CD8-positive, alpha-beta memory T cell (primary cell): ENCODE measurements at regions not wholly inside any gene's neighbourhood (a gene's known extent, or its start where the extent isn't known, plus 50 kb on each side); places are given as distances from the start of the nearest gene placed in this dataset.
"Not testable (repeated sequence)": the region's sequence is repeated elsewhere in the genome, so short reads cannot be mapped to it uniquely, and the experiment has no call there.

ENCODE experiments used
- CTCF ChIA-PET: fragments of 350-600 bp; sonication (Branson Sonifier 250); formaldehyde crosslinking; loops from one replicate; lab custom pipeline; 2021; ENCODE audit warnings: antibody characterized with exemption; lab: Charles Lee
- POLR2A ChIA-PET: fragments of 350-600 bp; sonication (Branson Sonifier 250); formaldehyde crosslinking; loops from one replicate; lab custom pipeline; 2021; ENCODE audit warnings: antibody characterized with exemption; lab: Charles Lee
- DNase-seq, 5 donors: peaks; one replicate each; pipeline versions ENCODE4 v3.0.0 to v3.0.0-alpha.2; 2020 to 2022; ENCODE audit warnings: mixed read lengths in 1 of 5
- H3K27ac ChIP-seq: one replicate; pipeline ENCODE4 v1.7.0; 2013; ENCODE audit warnings: low read depth, mild to moderate bottlenecking, low read length, moderate library complexity
- H3K27me3 ChIP-seq: 2 replicates; pipeline ENCODE4 v1.7.0; 2013; ENCODE audit warnings: low read length, mild to moderate bottlenecking; ENCODE audit not compliant: insufficient read depth, poor library complexity, severe bottlenecking
- H3K36me3 ChIP-seq: 2 replicates; pipeline ENCODE4 v1.7.0; 2013; ENCODE audit warnings: mild to moderate bottlenecking, low read length, moderate library complexity; ENCODE audit not compliant: insufficient read depth
- H3K4me1 ChIP-seq: 2 replicates; pipeline ENCODE4 v1.7.0; 2013; ENCODE audit warnings: mild to moderate bottlenecking, low read length, moderate library complexity; ENCODE audit not compliant: insufficient read depth
- H3K4me3 ChIP-seq: 2 replicates; pipeline ENCODE4 v1.7.0; 2013; ENCODE audit warnings: mild to moderate bottlenecking, low read length
- H3K9me3 ChIP-seq: 2 replicates; pipeline ENCODE4 v1.7.0; 2013; ENCODE audit warnings: mild to moderate bottlenecking, low read length
- H3K27ac Mint-ChIP-seq, 8 donors: one replicate each; pipeline ENCODE4 v1.8.0; 2020 to 2021; ENCODE audit warnings: mixed read lengths in 8 of 8, mild to moderate bottlenecking in 6 of 8, inconsistent platforms in 3 of 8, moderate library complexity in 3 of 8
- H3K27me3 Mint-ChIP-seq, 2 donors: one replicate each; pipeline ENCODE4 v1.8.0; 2020 to 2021; ENCODE audit warnings: mixed read lengths in 2 of 2, mild to moderate bottlenecking in 1 of 2, moderate library complexity in 1 of 2
- H3K36me3 Mint-ChIP-seq, 3 donors: one replicate each; pipeline ENCODE4 v1.8.0; 2020 to 2021; ENCODE audit warnings: mixed read lengths in 3 of 3, inconsistent platforms in 1 of 3, mild to moderate bottlenecking in 1 of 3
- H3K4me1 Mint-ChIP-seq, 3 donors: one replicate each; pipeline ENCODE4 v1.8.0; 2020 to 2021; ENCODE audit warnings: mixed read lengths in 3 of 3, inconsistent platforms in 1 of 3, mild to moderate bottlenecking in 1 of 3
- H3K4me3 Mint-ChIP-seq, 7 donors: one replicate each; pipeline ENCODE4 v1.8.0; 2020 to 2021; ENCODE audit warnings: mixed read lengths in 7 of 7, mild to moderate bottlenecking in 6 of 7, moderate library complexity in 4 of 7, inconsistent platforms in 2 of 7
- H3K9me3 Mint-ChIP-seq, 5 donors: one replicate each; pipeline ENCODE4 v1.8.0; 2020 to 2022; ENCODE audit warnings: mixed read lengths in 5 of 5, mild to moderate bottlenecking in 3 of 5, moderate library complexity in 2 of 5, inconsistent platforms in 1 of 5

GRCh38 chr10:30134171-30134945, 75.0 kb upstream of the JCAD start:
- no peak for DNase-seq
- Histone ChIP-seq H3K36me3 (no peaks in the 10 kb centered on the region), H3K27me3 (no peaks in the 10 kb centered on the region), H3K4me1 (no peaks in the 10 kb centered on the region), H3K27ac (no peak overlapping the region), H3K4me3 (no peak overlapping the region), H3K9me3 (no peaks in the 10 kb centered on the region)
- Mint-ChIP-seq H3K27ac (no peak overlapping the region), H3K9me3 (no peaks in the 10 kb centered on the region), H3K4me1 (no peaks in the 10 kb centered on the region), H3K36me3 (no peaks in the 10 kb centered on the region), H3K4me3 (no peak overlapping the region), H3K27me3 (peaks cover 7 to 36% of the 10 kb centered on the region in 2 donors)
- ChIA-PET POLR2A (no interaction called here), CTCF (no interaction called here)

- no peak overlapping the region for H3K27ac Mint-ChIP-seq
- ChIA-PET POLR2A (no interaction called here), CTCF (no interaction called here)
- H3K36me3 ChIP-seq: no peaks in the 10 kb centered on the region
- no peak overlapping the region for H3K27ac ChIP-seq
- no peak overlapping the region for H3K4me3 ChIP-seq
- no peaks in the 10 kb centered on the region for H3K9me3 ChIP-seq
- no peaks in the 10 kb centered on the region for H3K36me3 Mint-ChIP-seq
- H3K27me3 Mint-ChIP-seq: peaks cover 7 to 37% of the 10 kb centered on the region in 2 donors
- no peaks in the 10 kb centered on the region for H3K4me1 Mint-ChIP-seq
- H3K27me3 ChIP-seq: no peaks in the 10 kb centered on the region
- H3K4me1 ChIP-seq: no peaks in the 10 kb centered on the region
- H3K4me3 Mint-ChIP-seq: no peak overlapping the region
- no peak for DNase-seq
- H3K9me3 Mint-ChIP-seq: no peaks in the 10 kb centered on the region
Observed at GRCh38 chr10:30133198-30133597, 73.8 kb upstream of the JCAD start.

GRCh38 chr10:30131369-30131768, 72.0 kb upstream of the JCAD start:
- H3K4me1 ChIP-seq, H3K9me3 ChIP-seq, H3K27me3 ChIP-seq, DNase-seq, H3K4me3 ChIP-seq, CTCF ChIA-PET, H3K9me3 Mint-ChIP-seq, H3K4me3 Mint-ChIP-seq, H3K27ac Mint-ChIP-seq, H3K27ac ChIP-seq, H3K4me1 Mint-ChIP-seq, H3K36me3 Mint-ChIP-seq, POLR2A ChIA-PET, H3K36me3 ChIP-seq: not testable (repeated sequence)
- peaks cover 12 to 33% of the 10 kb centered on the region in 2 donors for H3K27me3 Mint-ChIP-seq

DNA sequence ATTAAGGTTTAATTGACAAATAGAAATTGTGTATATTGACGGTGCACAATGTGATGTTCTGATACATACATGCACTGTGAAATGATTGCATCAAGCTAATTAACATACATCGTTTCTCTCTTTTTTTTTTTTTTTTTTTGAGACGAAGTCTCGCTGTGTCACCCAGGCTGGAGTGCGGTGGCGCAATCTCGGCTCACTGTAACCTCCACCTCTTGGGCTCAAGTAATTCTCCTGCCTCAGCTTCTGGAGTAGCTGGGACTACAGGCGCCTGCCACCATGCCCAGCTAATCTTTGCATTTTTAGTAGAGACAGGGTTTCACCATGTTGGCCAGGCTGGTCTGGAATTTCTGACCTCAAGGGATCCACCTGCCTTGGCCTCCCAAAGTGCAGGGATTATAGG, 69.9 kb upstream of the JCAD start:
- H3K27ac Mint-ChIP-seq, POLR2A ChIA-PET, CTCF ChIA-PET: not testable (repeated sequence)

DNA sequence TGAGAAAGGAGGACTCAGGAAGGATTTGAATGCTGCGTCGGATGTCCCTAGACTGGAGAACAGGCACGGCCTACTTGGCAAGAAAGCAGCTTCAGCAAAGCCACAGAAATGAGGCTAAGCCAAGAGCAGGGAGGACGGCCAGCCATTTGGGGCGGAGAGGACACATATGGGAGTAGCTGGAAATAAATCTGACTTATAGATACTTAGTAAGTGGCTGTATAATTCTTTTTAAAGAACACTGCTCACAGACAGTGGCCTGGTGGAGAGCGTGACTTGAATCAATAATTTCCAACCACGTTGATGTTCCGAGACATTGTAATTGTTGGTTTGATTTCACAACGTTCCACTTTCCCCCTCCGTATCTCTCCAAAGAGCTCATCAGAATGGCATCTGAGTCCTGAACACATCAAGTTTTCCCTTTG, 67.7 kb upstream of the JCAD start:
- H3K27me3 ChIP-seq: no peaks in the 10 kb centered on the region
- CTCF ChIA-PET: no interaction called here

More for the DNA sequence above, 69.9 kb upstream of the JCAD start:
- not testable (repeated sequence) for H3K9me3 ChIP-seq, H3K27me3 ChIP-seq, H3K4me3 ChIP-seq, H3K36me3 ChIP-seq, H3K9me3 Mint-ChIP-seq, H3K27ac ChIP-seq, H3K36me3 Mint-ChIP-seq, H3K4me1 ChIP-seq, H3K4me1 Mint-ChIP-seq, DNase-seq, H3K4me3 Mint-ChIP-seq
- H3K27me3 Mint-ChIP-seq: peaks cover 12 to 32% of the 10 kb centered on the region in 2 donors

GRCh38 chr10:30125496-30125895, 66.1 kb upstream of the JCAD start:
- Histone ChIP-seq H3K9me3 (no peaks in the 10 kb centered on the region), H3K36me3 (no peaks in the 10 kb centered on the region), H3K27ac (no peak overlapping the region), H3K4me1 (no peaks in the 10 kb centered on the region), H3K4me3 (no peak overlapping the region), H3K27me3 (no peaks in the 10 kb centered on the region)
- POLR2A ChIA-PET: no interaction called here
- peaks cover 5 to 17% of the 10 kb centered on the region in 2 donors for H3K27me3 Mint-ChIP-seq
- no peak for DNase-seq
- CTCF ChIA-PET: no interaction called here
- H3K36me3 Mint-ChIP-seq: no peaks in the 10 kb centered on the region
- no peaks in the 10 kb centered on the region for H3K4me1 Mint-ChIP-seq
- no peak overlapping the region for H3K27ac Mint-ChIP-seq
- H3K4me3 Mint-ChIP-seq: no peak overlapping the region
- no peaks in the 10 kb centered on the region for H3K9me3 Mint-ChIP-seq

More for the DNA sequence above, 67.7 kb upstream of the JCAD start:
- no peaks in the 10 kb centered on the region for H3K4me1 Mint-ChIP-seq
- H3K27me3 Mint-ChIP-seq: peaks cover 9 to 23% of the 10 kb centered on the region in 2 donors
- H3K9me3 Mint-ChIP-seq: no peaks in the 10 kb centered on the region
- H3K27ac Mint-ChIP-seq: no peak overlapping the region
- Histone ChIP-seq H3K27ac (no peak overlapping the region), H3K4me3 (no peak overlapping the region), H3K4me1 (no peaks in the 10 kb centered on the region), H3K9me3 (no peaks in the 10 kb centered on the region), H3K36me3 (no peaks in the 10 kb centered on the region)
- no peaks in the 10 kb centered on the region for H3K36me3 Mint-ChIP-seq
- POLR2A ChIA-PET: no interaction called here
- H3K4me3 Mint-ChIP-seq: no peak overlapping the region
- DNase-seq: no peak

GRCh38 chr10:30124704-30125103, 65.3 kb upstream of the JCAD start:
- peaks cover 5 to 12% of the 10 kb centered on the region in 2 donors for H3K27me3 Mint-ChIP-seq
- no peak overlapping the region for H3K4me3 Mint-ChIP-seq
- H3K27ac Mint-ChIP-seq: no peak overlapping the region
- Histone ChIP-seq H3K4me3 (no peak overlapping the region), H3K9me3 (no peaks in the 10 kb centered on the region), H3K36me3 (no peaks in the 10 kb centered on the region), H3K4me1 (no peaks in the 10 kb centered on the region), H3K27me3 (no peaks in the 10 kb centered on the region), H3K27ac (no peak overlapping the region)
- POLR2A ChIA-PET: no interaction called here
- no peaks in the 10 kb centered on the region for H3K4me1 Mint-ChIP-seq
- no peaks in the 10 kb centered on the region for H3K9me3 Mint-ChIP-seq
- CTCF ChIA-PET: no interaction called here
- no peaks in the 10 kb centered on the region for H3K36me3 Mint-ChIP-seq
- DNase-seq: no peak

GRCh38 chr10:30121401-30121800, 62.0 kb upstream of the JCAD start:
- Mint-ChIP-seq H3K4me3 (no peak overlapping the region), H3K4me1 (no peaks in the 10 kb centered on the region), H3K36me3 (no peaks in the 10 kb centered on the region), H3K9me3 (no peaks in the 10 kb centered on the region), H3K27ac (no peak overlapping the region), H3K27me3 (peaks cover under 1 to 9% of the 10 kb centered on the region in 2 donors)
- Histone ChIP-seq H3K9me3 (no peaks in the 10 kb centered on the region), H3K36me3 (no peaks in the 10 kb centered on the region), H3K4me1 (no peaks in the 10 kb centered on the region), H3K4me3 (no peak overlapping the region), H3K27me3 (no peaks in the 10 kb centered on the region), H3K27ac (no peak overlapping the region)
- ChIA-PET POLR2A (no interaction called here), CTCF (no interaction called here)
- DNase-seq: no peak
